HepG2 (cell line): ENCODE measurements at regions not wholly inside any gene's neighbourhood (a gene's known extent, or its start where the extent isn't known, plus 50 kb on each side); places are given as distances from the start of the nearest gene placed in this dataset.

Source experiments
- ATAC-seq: fragments of 200-7000 bp; cut with Tn5 transposase; 3 replicates; pipeline ENCODE4 v1.9.1; 2020; ENCODE audit warnings: mild to moderate bottlenecking, moderate library complexity
- BruUV-seq: library from RNA; stranded (reverse); fragments of 400-500 nt; replicated peaks from 2 replicates; lab custom pipeline; 2021; lab: Mats Ljungman, UMichigan
- CTCF ChIA-PET: fragments of 300-600 bp; formaldehyde crosslinking; extraction: SDS; loops from one replicate; lab custom pipeline; 2021; ENCODE audit warnings: low total read pairs, inconsistent platforms, low intra/inter-chr PET ratio; lab: Yijun Ruan, JAX
- POLR2A ChIA-PET: fragments of 350-600 bp; sonication (Branson Sonifier 250); formaldehyde crosslinking; loops from one replicate; lab custom pipeline; 2020; ENCODE audit warnings: antibody characterized with exemption, inconsistent platforms; lab: Yijun Ruan, JAX
- DNase-seq: peaks from one replicate; pipeline ENCODE4 v3.0.0-alpha.2; 2015; ENCODE audit warnings: low spot score
- FAIRE-seq: peaks from 3 replicates; lab custom pipeline; 2011; peaks lifted over from hg19 to GRCh38; lab: Jason Lieb, UNC
- H2AFZ ChIP-seq: one replicate; pipeline ENCODE4 v1.6.1; 2011; ENCODE audit warnings: low read length, inconsistent platforms
- H3K27ac ChIP-seq: fragments of 300-600 bp; 3 replicates; pipeline ENCODE4 v1.8.0; 2011; ENCODE audit warnings: mixed run types, mild to moderate bottlenecking, mixed read lengths, low read length, inconsistent platforms; ENCODE audit not compliant: insufficient read depth; ENCODE audit errors: extremely low read length
- H3K27me3 ChIP-seq, 2 experiments: fragments of 200-600 bp in 1 of 2; 2 replicates in 1 of 2; 3 replicates in 1 of 2; pipeline versions ENCODE4 v1.6.0 to v1.8.0; 2011; ENCODE audit warnings: low read length in 2 of 2, mild to moderate bottlenecking in 2 of 2, moderate library complexity in 2 of 2, inconsistent platforms in 1 of 2; ENCODE audit not compliant: insufficient read depth in 2 of 2, control insufficient read depth in 1 of 2
- H3K36me3 ChIP-seq, 2 experiments: fragments of 200-600 bp in 1 of 2; replicated peaks in 1 of 2; 2 replicates in 1 of 2; 3 replicates in 1 of 2; pipeline versions ENCODE4 v1.5.1 to v1.8.0; 2011; ENCODE audit warnings: low read length in 2 of 2, inconsistent platforms in 1 of 2; ENCODE audit not compliant: insufficient read depth in 2 of 2, control insufficient read depth in 1 of 2
- H3K4me1 ChIP-seq: 2 replicates; pipeline ENCODE4 v1.5.1; 2012; ENCODE audit warnings: low read length, inconsistent platforms; ENCODE audit not compliant: insufficient read depth
- H3K4me2 ChIP-seq: 2 replicates; pipeline ENCODE4 v1.6.0; 2011; ENCODE audit warnings: low read depth, low read length, inconsistent platforms
- H3K4me3 ChIP-seq, 3 experiments: fragments of 200-600 bp in 1 of 3; sonication (generic), shearing (Covaris generic) in 1 of 3; replicated peaks in 1 of 3; 2 replicates each; pipeline ENCODE4 v1.5.1; 2011 to 2016; ENCODE audit warnings: low read length in 3 of 3, inconsistent platforms in 2 of 3, low read depth in 2 of 3, mild to moderate bottlenecking in 2 of 3, control low read depth in 1 of 3, mixed read lengths in 1 of 3; ENCODE audit not compliant: insufficient read depth in 1 of 3
- H3K79me2 ChIP-seq: one replicate; pipeline ENCODE4 v1.6.1; 2011; ENCODE audit warnings: low read length, inconsistent platforms; ENCODE audit not compliant: insufficient read depth
- H3K9ac ChIP-seq: 2 replicates; pipeline ENCODE4 v1.6.0; 2011; ENCODE audit warnings: mild to moderate bottlenecking, low read depth, low read length, inconsistent platforms; ENCODE audit not compliant: insufficient read depth
- H3K9me3 ChIP-seq: 2 replicates; pipeline ENCODE4 v1.5.1; 2012; ENCODE audit warnings: mild to moderate bottlenecking, low read length
- H4K20me1 ChIP-seq: 2 replicates; pipeline ENCODE4 v1.6.0; 2011; ENCODE audit warnings: inconsistent platforms, mild to moderate bottlenecking, low read length, moderate library complexity; ENCODE audit not compliant: insufficient read depth
- ATF6 ChIP-seq: sonication (generic); formaldehyde crosslinking; conservative IDR thresholded peaks from 2 replicates; pipeline ENCODE4 v1.4.0; 2020; ENCODE audit warnings: missing genetic modification reagents
- BRCA1 ChIP-seq: sonication (generic); formaldehyde crosslinking; IDR thresholded peaks from 2 replicates; pipeline ENCODE4 v1.4.0; 2020; ENCODE audit warnings: missing genetic modification reagents
- KDM5B ChIP-seq: sonication (generic); formaldehyde crosslinking; IDR thresholded peaks from 2 replicates; pipeline ENCODE4 v1.4.0; 2020; ENCODE audit warnings: missing genetic modification reagents, mild to moderate bottlenecking, borderline replicate concordance
- MYPOP ChIP-seq: sonication (generic); formaldehyde crosslinking; IDR thresholded peaks from 2 replicates; pipeline ENCODE4 v1.8.1; 2023; ENCODE audit warnings: mild to moderate bottlenecking, moderate library complexity, missing genetic modification reagents
- NFAT5 ChIP-seq: sonication (generic); formaldehyde crosslinking; IDR thresholded peaks from 2 replicates; pipeline ENCODE4 v1.4.0; 2020; ENCODE audit warnings: missing genetic modification reagents
- NFYC ChIP-seq: IDR thresholded peaks from 2 replicates; pipeline ENCODE4 v1.6.1; 2016; ENCODE audit warnings: missing genetic modification reagents, missing compliant biosample characterization
- NR2F1 ChIP-seq, 2 experiments: fragments of 450-650 bp in 1 of 2; formaldehyde crosslinking in 1 of 2; IDR thresholded peaks; 2 replicates each; pipeline versions ENCODE4 v1.5.0 to v1.6.1; 2016 to 2020; ENCODE audit warnings: mild to moderate bottlenecking in 1 of 2, missing compliant biosample characterization in 1 of 2, missing genetic modification reagents in 1 of 2, moderate library complexity in 1 of 2
- PAXIP1 ChIP-seq: sonication (generic); formaldehyde crosslinking; conservative IDR thresholded peaks from 2 replicates; pipeline ENCODE4 v1.4.0; 2020; ENCODE audit warnings: mild to moderate bottlenecking, missing genetic modification reagents, moderate library complexity
- WIZ ChIP-seq: sonication (generic); formaldehyde crosslinking; IDR thresholded peaks from 2 replicates; pipeline ENCODE4 v1.5.1; 2020; ENCODE audit warnings: mild to moderate bottlenecking, missing genetic modification reagents
- ZNF577 ChIP-seq: sonication (generic); formaldehyde crosslinking; IDR thresholded peaks from 2 replicates; pipeline ENCODE4 v1.4.0; 2020; ENCODE audit warnings: mild to moderate bottlenecking, low read depth, missing genetic modification reagents, borderline replicate concordance
- ZNF768 ChIP-seq: sonication (generic); formaldehyde crosslinking; IDR thresholded peaks from 2 replicates; pipeline ENCODE4 v1.4.0; 2020; ENCODE audit warnings: missing genetic modification reagents
- ZNF839 ChIP-seq: sonication (generic); formaldehyde crosslinking; IDR thresholded peaks from 2 replicates; pipeline ENCODE4 v1.4.0; 2020; ENCODE audit warnings: missing genetic modification reagents, mild to moderate bottlenecking, borderline replicate concordance
- WGBS: methylation state at CpG from one replicate; pipeline ENCODE4 v1.1.6; 2017; ENCODE audit warnings: low lambda C conversion rate; 5-methylcytosine and 5-hydroxymethylcytosine counted together
- in situ Hi-C: cut with HindIII; loops from 2 replicates; pipeline ENCODE4 v1.10.0; 2017; ENCODE audit warnings: low pct_unique_long_range_greater_than_20kb; ENCODE audit not compliant: extremely low pct_ligation_motif_present
- intact Hi-C: fragments of 100-400 bp; cut with micrococcal nuclease; formaldehyde crosslinking; loops from one replicate; pipeline ENCODE4 v1.10.0; 2022; ENCODE audit not compliant: unreplicated experiment

- TF ChIP-seq MYPOP (CRISPR knock-in tag), result no peak
- TF ChIP-seq ZNF768 (CRISPR knock-in tag), result no peak
- no peak for TF ChIP-seq NFAT5 (CRISPR knock-in tag)
- no peak for TF ChIP-seq NFYC (CRISPR knock-in tag)
- TF ChIP-seq NR2F1 (CRISPR knock-in tag; IDR thresholded peaks at IDR 0.05), result no peak
- no peak for TF ChIP-seq ATF6
- TF ChIP-seq ZNF839 (CRISPR knock-in tag), result no peak
- TF ChIP-seq WIZ (CRISPR knock-in tag), result no peak
- TF ChIP-seq ZNF577, result no peak
- no peak for TF ChIP-seq BRCA1
- no peak for TF ChIP-seq KDM5B
- TF ChIP-seq PAXIP1 (CRISPR knock-in tag), result no peak
- Histone ChIP-seq H3K79me2 (no peaks in the 10 kb centered on the region), H3K27me3 (peaks cover 3 to 7% of the 10 kb centered on the region in 2 experiments; a peak in 3 of 5 replicates), H3K4me3 (no peak overlapping the region), H3K9me3 (no peaks in the 10 kb centered on the region), H4K20me1 (no peaks in the 10 kb centered on the region), H3K4me2 (no peak overlapping the region), H3K4me1 (no peaks in the 10 kb centered on the region), H3K9ac (no peak overlapping the region), H3K27ac (no peak overlapping the region), H2AFZ (no peak overlapping the region), H3K36me3 (no peaks in the 10 kb centered on the region)
- no TSS peak for BruUV-seq
- intact Hi-C loops (no loop called here), in situ Hi-C loops (no loop called here)
- WGBS, result 64% methylated on average over 10 of the region's 15 CpGs
- ChIA-PET CTCF (no interaction called here), POLR2A (no interaction called here)
- ATAC-seq (no peak), FAIRE-seq (no peak), DNase-seq (no peak)
These were observed 138.0 kb upstream of the WSB1 start for GRCh38 chr17:27155866-27156265.
